Effector memory CD4-positive, alpha-beta T cell (primary cell): ENCODE measurements at regions not wholly inside any gene's neighbourhood (a gene's known extent, or its start where the extent isn't known, plus 50 kb on each side); places are given as distances from the start of the nearest gene placed in this dataset.
A peak's percentile ranks its signal among the peaks of the same experiment; 100 is the strongest.

Experiments used
- DNase-seq, 3 donors: peaks; one replicate each; pipeline ENCODE4 v3.0.0-alpha.2; 2020
- H3K27ac ChIP-seq: 2 replicates; pipeline ENCODE4 v1.7.0; 2013; ENCODE audit warnings: mild to moderate bottlenecking, low read length, moderate library complexity; ENCODE audit not compliant: insufficient read depth, poor library complexity, severe bottlenecking
- H3K27me3 ChIP-seq: replicated peaks from 2 replicates; pipeline ENCODE4 v1.7.0; 2013; ENCODE audit warnings: mild to moderate bottlenecking, low read length; ENCODE audit not compliant: insufficient read depth, control insufficient read depth, poor library complexity, severe bottlenecking
- H3K36me3 ChIP-seq: 2 replicates; pipeline ENCODE4 v1.7.0; 2013; ENCODE audit warnings: mild to moderate bottlenecking, low read length, moderate library complexity; ENCODE audit not compliant: control insufficient read depth, insufficient read depth
- H3K4me1 ChIP-seq: 2 replicates; pipeline ENCODE4 v1.7.0; 2013; ENCODE audit warnings: low read length, mild to moderate bottlenecking; ENCODE audit not compliant: control insufficient read depth, insufficient read depth, poor library complexity, severe bottlenecking
- H3K4me3 ChIP-seq: 2 replicates; pipeline ENCODE4 v1.7.0; 2013; ENCODE audit warnings: low read length, low read depth, mild to moderate bottlenecking; ENCODE audit not compliant: insufficient read depth, poor library complexity, severe bottlenecking
- H3K9me3 ChIP-seq: 2 replicates; pipeline ENCODE4 v1.7.0; 2013; ENCODE audit warnings: mild to moderate bottlenecking, low read length, moderate library complexity; ENCODE audit not compliant: control insufficient read depth

- DNase-seq = no peak
- H3K4me3 ChIP-seq = no peak overlapping the region
- no peak overlapping the region for H3K27ac ChIP-seq
- no peaks in the 10 kb centered on the region for H3K36me3 ChIP-seq
- H3K9me3 ChIP-seq = no peaks in the 10 kb centered on the region
- H3K4me1 ChIP-seq = peaks cover 10% of the 10 kb centered on the region
- H3K27me3 ChIP-seq = no peaks in the 10 kb centered on the region
Measured at GRCh38 chr9:89994988-89995613, 390.3 kb downstream of the GADD45G start.

- DNase-seq = no peak
- Histone ChIP-seq H3K27ac (no peak overlapping the region), H3K4me1 (peaks cover 10% of the 10 kb centered on the region), H3K4me3 (no peak overlapping the region), H3K27me3 (no peaks in the 10 kb centered on the region), H3K36me3 (no peaks in the 10 kb centered on the region), H3K9me3 (no peaks in the 10 kb centered on the region)
Measured at GRCh38 chr9:89996116-89996515, 391.3 kb downstream of the GADD45G start.

- Histone ChIP-seq H3K27me3 (no peaks in the 10 kb centered on the region), H3K27ac (no peak overlapping the region), H3K9me3 (no peaks in the 10 kb centered on the region), H3K4me1 (peaks cover 10% of the 10 kb centered on the region), H3K36me3 (no peaks in the 10 kb centered on the region), H3K4me3 (no peak overlapping the region)
- no peak for DNase-seq
Measured at GRCh38 chr9:89996773-89997172, 392.0 kb downstream of the GADD45G start.

GRCh38 chr9:89998633-89999032 lies 393.8 kb downstream of the GADD45G start:
- Histone ChIP-seq H3K9me3 (no peaks in the 10 kb centered on the region), H3K4me1 (peaks cover 10% of the 10 kb centered on the region)

GRCh38 chr9:89999176-89999533 lies 394.3 kb downstream of the GADD45G start:
- no peak for DNase-seq
- no peaks in the 10 kb centered on the region for H3K9me3 ChIP-seq
- H3K27me3 ChIP-seq = no peaks in the 10 kb centered on the region
- H3K27ac ChIP-seq = no peak overlapping the region
- peaks cover 10% of the 10 kb centered on the region for H3K4me1 ChIP-seq
- H3K36me3 ChIP-seq = no peaks in the 10 kb centered on the region
- peak overlapping the region; percentile 31 for H3K4me3 ChIP-seq

More at GRCh38 chr9:89998633-89999032, 393.8 kb downstream of the GADD45G start:
- Histone ChIP-seq H3K27ac (no peak overlapping the region), H3K4me3 (no peak overlapping the region), H3K36me3 (no peaks in the 10 kb centered on the region), H3K27me3 (no peaks in the 10 kb centered on the region)
- DNase-seq = no peak

- Histone ChIP-seq H3K27ac (no peak overlapping the region), H3K4me1 (peaks cover 10% of the 10 kb centered on the region), H3K4me3 (peak overlapping the region; percentile 31), H3K36me3 (no peaks in the 10 kb centered on the region), H3K9me3 (no peaks in the 10 kb centered on the region), H3K27me3 (no peaks in the 10 kb centered on the region)
- DNase-seq = no peak
Measured at GRCh38 chr9:89999534-90000370, 394.9 kb downstream of the GADD45G start.

- Histone ChIP-seq H3K4me1 (peaks cover 10% of the 10 kb centered on the region), H3K36me3 (no peaks in the 10 kb centered on the region), H3K4me3 (no peak overlapping the region), H3K27ac (no peak overlapping the region), H3K27me3 (no peaks in the 10 kb centered on the region), H3K9me3 (no peaks in the 10 kb centered on the region)
- no peak for DNase-seq
Measured at GRCh38 chr9:90000925-90001324, 396.1 kb downstream of the GADD45G start.

- Histone ChIP-seq H3K4me1 (peaks cover 10% of the 10 kb centered on the region), H3K36me3 (no peaks in the 10 kb centered on the region), H3K9me3 (no peaks in the 10 kb centered on the region), H3K27ac (no peak overlapping the region), H3K4me3 (no peak overlapping the region), H3K27me3 (no peaks in the 10 kb centered on the region)
- no peak for DNase-seq
Measured at GRCh38 chr9:90001747-90002146, 396.9 kb downstream of the GADD45G start.

GRCh38 chr9:90002397-90003271 lies 397.8 kb downstream of the GADD45G start:
- Histone ChIP-seq H3K9me3 (no peaks in the 10 kb centered on the region), H3K4me1 (peaks cover 10% of the 10 kb centered on the region), H3K27ac (no peak overlapping the region), H3K27me3 (no peaks in the 10 kb centered on the region), H3K36me3 (no peaks in the 10 kb centered on the region), H3K4me3 (no peak overlapping the region)
- DNase-seq = no peak
